ENCODE measurements at regions not wholly inside any gene's neighbourhood (a gene's known extent, or its start where the extent isn't known, plus 50 kb on each side); places are given as distances from the start of the nearest gene placed in this dataset.

DNA sequence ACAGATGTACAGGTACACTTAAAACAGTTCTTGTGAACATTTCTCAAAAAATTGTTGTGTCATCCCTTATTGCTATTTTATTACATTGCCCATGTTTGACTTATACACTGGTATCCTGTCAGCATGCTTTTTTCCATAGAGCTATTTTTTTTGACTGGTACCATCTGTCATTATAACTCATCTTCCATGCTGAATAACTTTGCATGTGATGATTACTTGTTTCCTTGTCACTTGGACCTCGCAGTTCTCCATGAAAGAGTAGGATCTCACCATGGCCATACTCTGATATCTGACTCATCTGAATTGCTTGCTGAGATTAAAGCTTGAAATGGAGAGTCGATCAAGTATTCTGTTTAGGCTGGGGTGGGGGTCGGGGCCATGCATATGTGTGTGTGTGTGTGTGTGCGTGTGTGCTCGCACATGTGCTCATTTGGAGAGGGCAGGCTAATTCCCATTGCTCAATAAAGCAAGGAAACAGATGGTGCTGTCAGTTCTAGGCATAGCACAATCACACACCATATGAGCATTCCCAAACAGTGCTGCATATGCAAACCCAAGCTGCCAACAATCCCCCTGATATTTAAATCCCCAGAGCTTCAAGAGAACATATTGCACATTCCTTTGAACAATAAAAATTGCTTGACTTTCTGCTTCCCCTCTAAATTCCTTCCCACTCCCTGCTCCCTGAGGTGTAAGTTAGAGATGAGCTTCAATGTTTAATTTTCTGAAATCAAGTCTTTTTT lies 62.9 kb downstream of the NHLRC3 start:
- Mint-ChIP-seq H3K27ac (no peak overlapping the region), H3K27me3 (peaks cover 9% of the 10 kb centered on the region), H3K9me3 (no peaks in the 10 kb centered on the region), H3K36me3 (ENCODE audit: low read depth) (no peaks in the 10 kb centered on the region), H3K4me3 (no peak overlapping the region), H3K4me1 (peaks cover 24% of the 10 kb centered on the region)
- no peak for ATAC-seq
- DNase-seq: no peak

DNA sequence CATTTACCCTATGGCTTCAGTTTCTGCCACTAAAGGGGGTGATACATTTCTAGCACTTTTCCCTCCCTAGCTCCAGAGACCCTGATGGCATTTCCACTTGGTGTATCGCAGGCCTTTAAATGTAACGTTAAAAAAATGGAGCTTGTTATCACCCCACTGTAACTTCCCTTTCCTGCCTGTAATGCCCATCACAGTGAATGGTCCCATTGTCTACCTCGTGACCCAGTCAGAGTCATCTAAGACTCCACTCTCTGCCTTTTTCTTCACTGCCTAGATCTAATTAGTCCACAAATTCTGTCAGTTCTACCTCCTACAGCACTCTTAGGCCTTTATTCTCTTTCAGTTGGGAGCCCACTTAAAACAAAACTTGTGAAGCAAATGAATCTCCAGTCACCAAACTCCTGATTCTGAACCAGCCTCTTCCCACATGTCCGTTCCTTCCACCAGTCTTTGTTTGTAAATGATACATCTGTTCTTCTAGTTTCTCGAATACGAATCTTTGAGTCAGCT lies 64.8 kb downstream of the NHLRC3 start:
- no peaks in the 10 kb centered on the region for H3K9me3 Mint-ChIP-seq
- H3K27ac Mint-ChIP-seq: no peak overlapping the region
- ATAC-seq (no peak), DNase-seq (no peak)
- H3K4me1 Mint-ChIP-seq: peaks cover 16% of the 10 kb centered on the region
- no peaks in the 10 kb centered on the region for H3K36me3 Mint-ChIP-seq (ENCODE audit: low read depth)
- no peak overlapping the region for H3K4me3 Mint-ChIP-seq
- peaks cover 17% of the 10 kb centered on the region for H3K27me3 Mint-ChIP-seq

DNA sequence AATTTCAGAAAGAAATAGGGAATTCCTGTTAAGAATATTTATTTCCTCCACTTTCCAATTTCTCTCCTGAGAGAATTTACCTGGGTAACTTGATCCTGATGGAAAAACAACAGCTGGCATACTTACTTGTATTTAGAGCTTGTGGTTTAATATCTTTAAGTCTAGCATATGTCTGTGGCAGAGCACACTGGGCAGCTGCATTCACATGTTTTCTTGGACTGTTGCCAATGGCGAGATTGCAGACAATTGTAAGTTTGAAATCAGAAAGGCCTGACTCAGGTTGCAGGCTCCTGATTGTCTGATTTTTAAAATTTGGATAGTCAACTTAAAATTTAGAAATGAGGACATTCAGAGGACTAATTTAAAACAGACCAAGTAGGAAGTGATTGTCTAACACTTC lies 66.9 kb downstream of the NHLRC3 start:
- H3K9me3 Mint-ChIP-seq: no peaks in the 10 kb centered on the region
- no peak overlapping the region for H3K27ac Mint-ChIP-seq
- ATAC-seq (no peak), DNase-seq (no peak)
- peaks cover 27% of the 10 kb centered on the region for H3K27me3 Mint-ChIP-seq
- peaks cover 5% of the 10 kb centered on the region for H3K4me1 Mint-ChIP-seq
- no peaks in the 10 kb centered on the region for H3K36me3 Mint-ChIP-seq (ENCODE audit: low read depth)
- H3K4me3 Mint-ChIP-seq: no peak overlapping the region

DNA sequence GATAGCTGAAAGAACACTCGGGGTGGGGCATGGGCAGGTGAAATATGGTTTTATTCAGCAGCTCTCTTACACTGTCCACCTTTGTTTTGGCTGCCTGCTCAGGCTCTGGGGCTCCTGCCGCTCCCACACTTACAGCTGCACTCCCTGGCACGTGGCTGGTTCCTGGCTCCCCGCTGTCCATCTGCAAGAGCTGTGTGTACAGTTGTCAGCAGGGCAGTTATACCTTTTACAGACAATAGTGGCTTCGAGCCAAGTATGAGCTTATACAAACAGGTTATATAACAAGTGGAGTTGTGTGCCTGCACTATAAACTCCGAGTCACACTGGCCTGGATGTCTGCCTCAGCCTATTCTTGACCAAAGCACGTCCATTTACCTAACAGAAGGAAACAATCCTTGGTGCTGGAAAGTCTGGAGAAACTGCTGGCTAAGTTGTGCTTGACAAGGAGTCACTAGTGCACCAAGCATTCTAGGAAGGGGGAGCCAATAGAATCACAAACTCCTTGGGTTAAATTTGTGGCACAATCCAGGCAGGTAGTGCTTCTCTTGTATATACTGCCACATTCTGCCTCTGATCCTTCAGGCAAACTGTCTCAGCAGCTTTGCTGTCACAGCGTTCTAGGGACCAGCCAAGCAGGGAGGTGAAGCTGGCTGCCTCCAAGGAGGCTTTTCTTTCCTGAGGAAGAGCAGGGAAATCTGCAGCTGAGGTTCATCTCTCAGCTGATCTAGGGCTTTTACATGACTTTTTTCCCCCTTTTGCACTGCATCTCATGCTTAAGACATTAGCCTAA lies 68.2 kb downstream of the NHLRC3 start:
- no peak overlapping the region for H3K27ac Mint-ChIP-seq
- ATAC-seq (no peak), DNase-seq (no peak)
- H3K36me3 Mint-ChIP-seq (ENCODE audit: low read depth): no peaks in the 10 kb centered on the region
- H3K9me3 Mint-ChIP-seq: no peaks in the 10 kb centered on the region
- H3K27me3 Mint-ChIP-seq: peaks cover 31% of the 10 kb centered on the region
- H3K4me3 Mint-ChIP-seq: no peak overlapping the region
- peaks cover 2% of the 10 kb centered on the region for H3K4me1 Mint-ChIP-seq

DNA sequence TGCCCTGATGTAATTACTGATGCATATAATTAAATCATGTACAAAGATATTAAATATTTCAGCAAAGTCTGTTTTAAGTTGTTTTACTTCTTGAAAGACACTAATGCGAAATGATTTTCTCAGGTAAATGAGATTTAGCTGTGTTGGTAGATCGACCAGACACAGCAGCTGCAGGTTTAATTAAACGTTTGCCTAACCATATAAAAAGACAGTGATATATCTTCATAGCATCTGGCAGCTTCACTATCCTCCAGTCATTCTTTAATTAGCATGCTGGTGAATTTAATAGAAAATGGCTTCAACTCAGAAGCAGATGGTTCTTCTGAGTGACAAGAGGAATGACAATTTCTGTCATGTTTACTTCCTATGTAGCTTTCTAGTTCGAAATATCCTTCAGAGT lies 69.3 kb downstream of the NHLRC3 start:
- H3K27me3 Mint-ChIP-seq: peaks cover 31% of the 10 kb centered on the region
- ATAC-seq (no peak), DNase-seq (no peak)
- H3K4me3 Mint-ChIP-seq: no peak overlapping the region
- H3K27ac Mint-ChIP-seq: no peak overlapping the region
- H3K9me3 Mint-ChIP-seq: no peaks in the 10 kb centered on the region
- H3K36me3 Mint-ChIP-seq (ENCODE audit: low read depth): no peaks in the 10 kb centered on the region
- H3K4me1 Mint-ChIP-seq: peaks cover 2% of the 10 kb centered on the region

DNA sequence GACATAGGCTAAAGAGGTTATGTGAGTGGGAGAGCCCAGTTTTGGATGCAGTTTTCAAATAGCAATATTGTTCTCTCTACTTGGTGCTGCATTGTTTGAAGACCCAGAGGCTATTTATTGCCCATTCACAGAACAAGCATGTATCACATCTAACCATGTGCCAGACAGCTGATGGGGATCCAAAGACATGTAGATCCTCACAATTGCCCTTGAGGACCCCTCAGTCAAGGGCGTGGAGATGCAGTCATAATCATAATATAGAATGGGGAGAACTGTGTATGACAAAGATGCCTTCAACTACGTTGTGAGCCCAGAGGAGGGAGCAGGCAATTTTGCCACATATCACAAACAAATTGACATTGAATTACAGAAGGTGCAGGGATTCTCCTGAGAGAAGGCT lies 70.5 kb downstream of the NHLRC3 start:
- Mint-ChIP-seq H3K36me3 (ENCODE audit: low read depth) (no peaks in the 10 kb centered on the region), H3K4me3 (no peak overlapping the region), H3K27ac (no peak overlapping the region), H3K27me3 (peaks cover 21% of the 10 kb centered on the region), H3K9me3 (no peaks in the 10 kb centered on the region), H3K4me1 (peaks cover 2% of the 10 kb centered on the region)
- no peak for DNase-seq
- no peak for ATAC-seq

DNA sequence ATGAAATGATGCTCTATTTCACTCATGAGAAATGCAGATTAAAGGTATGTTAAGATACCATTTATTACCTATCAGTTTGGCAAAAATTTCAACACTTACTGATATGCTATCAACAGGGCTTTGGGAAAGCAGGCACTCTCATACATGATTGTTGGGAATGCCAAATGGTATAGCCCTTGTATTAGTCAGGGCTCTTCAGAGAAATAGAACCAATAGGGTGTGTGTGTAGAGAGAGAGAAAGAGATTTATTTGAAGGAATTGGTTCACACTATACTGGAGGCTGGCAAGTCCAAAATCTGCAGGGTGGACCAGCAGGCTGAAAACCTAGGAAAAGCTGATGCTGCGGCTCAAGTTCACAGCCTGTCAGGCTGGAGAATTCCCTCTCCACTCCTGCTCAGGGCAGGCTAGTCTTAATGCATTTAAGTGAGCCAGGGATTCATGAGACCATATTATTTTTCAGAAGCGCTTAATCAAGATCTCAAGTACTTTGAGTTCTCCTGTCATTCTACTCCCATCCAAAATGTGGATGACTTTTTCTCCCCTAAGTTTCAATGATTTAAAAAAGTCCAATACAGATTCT lies 72.4 kb downstream of the NHLRC3 start:
- peaks cover 7% of the 10 kb centered on the region for H3K9me3 Mint-ChIP-seq
- DNase-seq: no peak
- no peak overlapping the region for H3K27ac Mint-ChIP-seq
- H3K27me3 Mint-ChIP-seq: peaks cover 33% of the 10 kb centered on the region
- peaks cover 1% of the 10 kb centered on the region for H3K36me3 Mint-ChIP-seq (ENCODE audit: low read depth)
- no peak for ATAC-seq
- no peak overlapping the region for H3K4me3 Mint-ChIP-seq
- H3K4me1 Mint-ChIP-seq: no peaks in the 10 kb centered on the region

DNA sequence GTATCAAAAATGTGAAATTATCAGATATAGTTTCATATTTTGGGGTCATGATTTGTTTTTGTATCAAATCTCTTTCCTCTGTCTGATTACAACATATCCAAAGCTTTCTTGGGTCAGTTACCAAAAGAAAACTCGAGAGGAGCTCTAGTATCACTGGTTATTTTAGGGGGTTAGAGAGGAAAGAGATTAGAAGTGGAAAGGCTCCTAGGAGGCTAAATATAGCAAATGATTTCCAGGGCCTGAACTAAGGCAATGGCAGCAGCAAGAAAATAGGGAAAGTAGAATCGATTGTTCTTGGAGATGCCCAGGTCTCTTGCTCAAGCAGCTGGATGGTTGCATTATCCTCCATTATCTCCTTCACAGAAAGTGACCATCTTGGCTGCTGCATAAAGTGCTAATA lies 72.9 kb downstream of the NHLRC3 start:
- Mint-ChIP-seq H3K27ac (no peak overlapping the region), H3K27me3 (peaks cover 37% of the 10 kb centered on the region), H3K36me3 (ENCODE audit: low read depth) (peaks cover 1% of the 10 kb centered on the region), H3K9me3 (peaks cover 9% of the 10 kb centered on the region), H3K4me1 (no peaks in the 10 kb centered on the region), H3K4me3 (no peak overlapping the region)
- DNase-seq (no peak), ATAC-seq (no peak)

DNA sequence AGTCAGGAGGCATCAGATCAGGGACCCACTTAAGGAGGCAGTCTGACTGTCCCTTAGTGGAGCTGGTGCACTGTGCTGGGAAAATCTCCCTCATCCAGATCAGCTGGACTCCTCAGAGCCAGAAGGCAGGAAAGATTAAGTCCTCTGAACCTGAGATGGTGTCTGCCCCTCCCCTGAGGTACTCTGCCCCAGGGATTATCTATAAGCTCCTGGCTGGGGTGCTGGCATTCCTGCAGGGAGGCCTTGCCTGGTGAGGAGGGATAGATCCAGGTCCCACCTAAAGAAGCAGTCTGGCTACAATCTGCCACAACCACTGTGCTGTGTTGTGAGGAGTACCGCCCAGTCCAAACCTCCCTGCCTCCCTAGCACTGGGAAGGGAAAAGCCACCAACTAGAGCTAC lies 81.2 kb downstream of the NHLRC3 start:
- peaks cover 1% of the 10 kb centered on the region for H3K36me3 Mint-ChIP-seq (ENCODE audit: low read depth)
- DNase-seq: no peak
- peaks cover 23% of the 10 kb centered on the region for H3K9me3 Mint-ChIP-seq
- H3K27me3 Mint-ChIP-seq: peaks cover 57% of the 10 kb centered on the region
- H3K4me3 Mint-ChIP-seq: no peak overlapping the region
- H3K27ac Mint-ChIP-seq: no peak overlapping the region
- H3K4me1 Mint-ChIP-seq: peaks cover 6% of the 10 kb centered on the region
- no peak for ATAC-seq

DNA sequence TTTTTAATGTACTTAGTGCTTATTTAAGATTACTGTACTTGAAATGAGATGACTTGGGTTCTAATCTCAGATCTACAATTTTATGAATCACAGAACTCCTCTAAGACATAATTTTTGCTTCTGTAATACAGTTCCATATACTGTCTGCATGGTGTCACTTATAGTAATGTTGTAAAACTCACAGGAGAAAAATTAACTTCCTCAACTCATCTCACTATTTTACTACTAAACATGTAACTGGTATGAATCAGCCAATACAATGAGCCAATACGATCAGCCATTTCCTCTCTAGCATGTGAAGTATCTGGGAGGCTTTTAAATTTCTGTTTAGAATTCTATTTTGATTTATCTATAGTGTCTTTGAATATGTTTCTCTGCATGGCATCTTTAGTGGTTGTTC lies 85.3 kb downstream of the NHLRC3 start:
- Mint-ChIP-seq H3K27me3 (peaks cover 22% of the 10 kb centered on the region), H3K36me3 (ENCODE audit: low read depth) (no peaks in the 10 kb centered on the region), H3K27ac (no peak overlapping the region), H3K4me3 (no peak overlapping the region), H3K4me1 (peaks cover 6% of the 10 kb centered on the region), H3K9me3 (peaks cover 2% of the 10 kb centered on the region)
- no peak for ATAC-seq
- DNase-seq: no peak

DNA sequence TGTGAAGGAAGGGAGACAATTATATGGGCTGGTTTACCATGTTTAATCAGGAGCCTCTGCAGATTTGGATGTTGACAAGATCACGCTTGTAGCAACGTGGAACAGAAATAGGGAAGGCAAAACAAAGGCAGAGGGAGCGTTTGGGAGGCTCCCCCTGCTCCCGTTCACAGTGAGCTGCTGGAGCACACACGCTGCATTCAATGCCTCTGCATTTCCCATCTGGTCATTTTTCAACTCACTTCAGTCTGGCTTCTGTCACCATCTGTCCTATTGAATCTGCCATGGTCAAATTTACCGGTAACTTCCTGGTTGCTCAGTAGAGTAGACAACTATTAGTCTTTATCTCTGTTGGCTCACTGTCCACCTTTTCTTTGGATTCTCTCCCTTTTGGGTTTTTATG lies 91.0 kb downstream of the NHLRC3 start:
- no peaks in the 10 kb centered on the region for H3K36me3 Mint-ChIP-seq (ENCODE audit: low read depth)
- H3K4me1 Mint-ChIP-seq: no peaks in the 10 kb centered on the region
- no peaks in the 10 kb centered on the region for H3K9me3 Mint-ChIP-seq
- peaks cover 7% of the 10 kb centered on the region for H3K27me3 Mint-ChIP-seq
- no peak overlapping the region for H3K4me3 Mint-ChIP-seq
- no peak for ATAC-seq
- no peak overlapping the region for H3K27ac Mint-ChIP-seq
- DNase-seq: no peak

DNA sequence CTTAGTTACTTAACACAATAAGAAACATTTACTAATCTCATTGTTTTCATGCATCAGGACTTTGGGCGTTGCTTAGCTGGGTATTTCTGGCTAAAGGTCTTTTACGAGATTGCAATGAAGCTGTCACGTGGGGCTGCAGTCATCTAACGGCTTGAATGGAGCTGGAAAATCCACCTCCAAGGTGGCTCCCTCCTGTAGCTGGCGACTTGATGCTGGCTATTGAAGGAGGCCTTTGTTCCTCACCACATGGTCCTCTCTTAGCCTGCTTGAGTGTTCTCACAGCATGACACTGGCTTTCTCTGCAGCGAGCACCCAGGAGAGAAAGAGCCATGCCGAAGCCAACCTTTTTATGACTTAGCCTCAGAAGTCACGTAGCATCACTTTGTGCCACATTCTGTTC lies 92.0 kb downstream of the NHLRC3 start:
- no peak overlapping the region for H3K4me3 Mint-ChIP-seq
- no peaks in the 10 kb centered on the region for H3K36me3 Mint-ChIP-seq (ENCODE audit: low read depth)
- H3K4me1 Mint-ChIP-seq: no peaks in the 10 kb centered on the region
- DNase-seq: no peak
- no peak overlapping the region for H3K27ac Mint-ChIP-seq
- ATAC-seq: no peak
- H3K9me3 Mint-ChIP-seq: no peaks in the 10 kb centered on the region
- peaks cover 7% of the 10 kb centered on the region for H3K27me3 Mint-ChIP-seq

DNA sequence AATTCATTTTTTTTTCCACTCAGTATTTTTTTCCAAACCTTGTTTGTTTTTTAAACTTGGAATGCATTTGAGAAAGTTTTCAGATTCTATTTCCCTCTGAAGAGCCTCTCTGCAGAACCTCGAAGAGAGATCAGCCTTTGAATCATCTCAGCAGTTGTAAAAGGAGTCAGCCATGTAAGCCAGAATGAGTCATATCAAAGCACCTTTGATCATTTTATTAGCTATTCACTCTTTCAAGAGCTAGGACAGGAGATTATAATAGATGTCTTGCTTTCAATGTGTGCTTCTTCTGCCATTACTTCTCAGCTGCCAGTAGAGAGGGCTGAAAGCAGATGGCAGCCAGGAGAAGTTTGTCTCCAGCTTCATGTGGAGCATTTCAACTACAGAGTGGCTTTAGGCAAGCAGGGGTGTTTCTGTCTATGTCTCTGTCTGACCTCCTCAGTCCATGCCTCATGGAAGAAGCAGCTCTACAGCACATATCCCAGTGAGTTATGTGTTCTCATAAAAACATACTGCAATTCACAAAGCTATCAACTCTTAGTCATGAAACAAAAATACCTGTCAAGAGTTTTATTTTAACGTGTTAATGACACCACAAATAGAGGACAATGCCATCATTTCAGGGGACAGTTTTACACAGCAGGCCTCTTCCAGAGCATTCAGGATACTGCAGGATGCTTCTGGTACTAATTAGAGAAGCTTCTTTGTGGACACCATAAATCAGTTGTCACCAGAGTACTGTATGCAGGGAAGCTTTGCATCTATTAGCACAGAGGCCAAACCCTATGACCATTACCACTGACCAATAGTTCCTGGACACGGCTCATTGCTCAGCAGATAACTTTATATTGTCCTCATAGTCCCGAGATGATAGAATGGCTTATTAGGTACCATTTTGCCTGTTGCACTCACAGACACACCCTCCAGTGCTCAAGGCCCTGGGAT lies 94.3 kb downstream of the NHLRC3 start:
- DNase-seq (no peak), ATAC-seq (peak; percentile 40)
- Mint-ChIP-seq H3K9me3 (no peaks in the 10 kb centered on the region), H3K36me3 (ENCODE audit: low read depth) (no peaks in the 10 kb centered on the region), H3K4me1 (no peaks in the 10 kb centered on the region), H3K4me3 (no peak overlapping the region), H3K27ac (no peak overlapping the region), H3K27me3 (peaks cover 7% of the 10 kb centered on the region)

DNA sequence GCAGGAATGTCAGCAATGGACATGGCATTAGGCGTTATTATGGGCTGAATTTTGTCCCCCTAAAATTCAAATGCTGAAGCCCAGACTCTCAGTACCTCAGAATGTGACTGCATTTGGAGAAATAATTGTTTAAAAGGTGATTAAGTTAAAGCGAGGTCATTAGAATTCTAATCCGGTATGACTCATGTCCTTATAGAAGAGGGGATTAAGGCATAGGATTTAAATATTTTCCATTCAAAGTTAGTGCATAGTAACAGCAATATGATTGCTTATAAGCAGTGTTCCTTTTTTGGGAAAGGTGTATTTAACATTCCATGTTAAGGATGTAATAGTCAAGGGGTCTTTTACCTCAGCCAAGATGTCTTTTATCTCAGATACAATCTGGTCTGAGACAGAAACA lies 95.5 kb downstream of the NHLRC3 start:
- H3K36me3 Mint-ChIP-seq (ENCODE audit: low read depth): no peaks in the 10 kb centered on the region
- ATAC-seq (no peak), DNase-seq (no peak)
- H3K27ac Mint-ChIP-seq: no peak overlapping the region
- no peak overlapping the region for H3K4me3 Mint-ChIP-seq
- no peaks in the 10 kb centered on the region for H3K9me3 Mint-ChIP-seq
- peaks cover 7% of the 10 kb centered on the region for H3K27me3 Mint-ChIP-seq
- H3K4me1 Mint-ChIP-seq: no peaks in the 10 kb centered on the region

Data from activated naive CD8-positive, alpha-beta T cell treated with anti-CD3 and anti-CD28 coated beads, Interleukin-2, amount 50 U/mL, for 24 hours (primary cell).